DND-41 (cell line): ENCODE measurements at regions not wholly inside any gene's neighbourhood (a gene's known extent, or its start where the extent isn't known, plus 50 kb on each side); places are given as distances from the start of the nearest gene placed in this dataset.

ENCODE experiments used
- ATAC-seq: fragments of 200-7000 bp; cut with Tn5 transposase; 3 replicates; pipeline ENCODE4 v1.9.1; 2021; ENCODE audit warnings: low read depth; ENCODE audit not compliant: insufficient read depth
- DNase-seq: peaks from one replicate; pipeline ENCODE4 v3.0.0-alpha.2; 2020
- H2AFZ ChIP-seq: 2 replicates; pipeline ENCODE4 v1.6.0; 2012; ENCODE audit warnings: low read depth, low read length
- H3K27ac ChIP-seq: 2 replicates; pipeline ENCODE4 v1.5.1; 2012; ENCODE audit warnings: low read length, inconsistent platforms
- H3K27me3 ChIP-seq: fragments of 200-600 bp; sonication (generic); 2 replicates; pipeline ENCODE4 v1.6.0; 2012; ENCODE audit warnings: low read length, mild to moderate bottlenecking, inconsistent platforms; ENCODE audit not compliant: insufficient read depth, poor library complexity
- H3K36me3 ChIP-seq: 2 replicates; pipeline ENCODE4 v1.5.1; 2012; ENCODE audit warnings: low read length, inconsistent platforms; ENCODE audit not compliant: insufficient read depth
- H3K4me1 ChIP-seq: 2 replicates; pipeline ENCODE4 v1.5.1; 2012; ENCODE audit warnings: mild to moderate bottlenecking, low read length; ENCODE audit not compliant: insufficient read depth
- H3K4me2 ChIP-seq: 2 replicates; pipeline ENCODE4 v1.6.0; 2012; ENCODE audit warnings: mild to moderate bottlenecking, moderate library complexity, low read length, inconsistent platforms; ENCODE audit not compliant: insufficient read depth
- H3K4me3 ChIP-seq, 2 experiments: fragments of 200-600 bp in 1 of 2; shearing (Covaris generic) in 1 of 2; 2 replicates each; pipeline ENCODE4 v1.5.1; 2012 to 2016; ENCODE audit warnings: inconsistent platforms in 2 of 2, low read length in 2 of 2, mild to moderate bottlenecking in 2 of 2, low read depth in 1 of 2, moderate library complexity in 1 of 2
- H3K79me2 ChIP-seq: 2 replicates; pipeline ENCODE4 v1.6.0; 2012; ENCODE audit warnings: low read length, inconsistent platforms; ENCODE audit not compliant: insufficient read depth
- H3K9ac ChIP-seq: 2 replicates; pipeline ENCODE4 v1.6.0; 2012; ENCODE audit warnings: low read depth, mild to moderate bottlenecking, inconsistent platforms, low read length, moderate library complexity
- H3K9me3 ChIP-seq: 2 replicates; pipeline ENCODE4 v1.5.1; 2012; ENCODE audit warnings: low read length, moderate library complexity, mild to moderate bottlenecking, inconsistent platforms; ENCODE audit not compliant: insufficient read depth, severe bottlenecking
- H4K20me1 ChIP-seq: 2 replicates; pipeline ENCODE4 v1.6.0; 2012; ENCODE audit warnings: low read length; ENCODE audit not compliant: insufficient read depth
- EZH2 ChIP-seq: IDR thresholded peaks from 3 replicates; pipeline ENCODE4 v1.6.1; 2012; ENCODE audit warnings: borderline replicate concordance, low read depth, mild to moderate bottlenecking, moderate library complexity, low read length, inconsistent platforms; ENCODE audit not compliant: severe bottlenecking
- TF ChIP-seq, protein P1 (sequence below): IDR thresholded peaks from 2 replicates; pipeline ENCODE4 v1.5.1; 2012; ENCODE audit warnings: borderline replicate concordance, low read length, moderate library complexity, mild to moderate bottlenecking; ENCODE audit not compliant: poor library complexity, severe bottlenecking; ENCODE audit errors: extremely low read depth

DNA sequence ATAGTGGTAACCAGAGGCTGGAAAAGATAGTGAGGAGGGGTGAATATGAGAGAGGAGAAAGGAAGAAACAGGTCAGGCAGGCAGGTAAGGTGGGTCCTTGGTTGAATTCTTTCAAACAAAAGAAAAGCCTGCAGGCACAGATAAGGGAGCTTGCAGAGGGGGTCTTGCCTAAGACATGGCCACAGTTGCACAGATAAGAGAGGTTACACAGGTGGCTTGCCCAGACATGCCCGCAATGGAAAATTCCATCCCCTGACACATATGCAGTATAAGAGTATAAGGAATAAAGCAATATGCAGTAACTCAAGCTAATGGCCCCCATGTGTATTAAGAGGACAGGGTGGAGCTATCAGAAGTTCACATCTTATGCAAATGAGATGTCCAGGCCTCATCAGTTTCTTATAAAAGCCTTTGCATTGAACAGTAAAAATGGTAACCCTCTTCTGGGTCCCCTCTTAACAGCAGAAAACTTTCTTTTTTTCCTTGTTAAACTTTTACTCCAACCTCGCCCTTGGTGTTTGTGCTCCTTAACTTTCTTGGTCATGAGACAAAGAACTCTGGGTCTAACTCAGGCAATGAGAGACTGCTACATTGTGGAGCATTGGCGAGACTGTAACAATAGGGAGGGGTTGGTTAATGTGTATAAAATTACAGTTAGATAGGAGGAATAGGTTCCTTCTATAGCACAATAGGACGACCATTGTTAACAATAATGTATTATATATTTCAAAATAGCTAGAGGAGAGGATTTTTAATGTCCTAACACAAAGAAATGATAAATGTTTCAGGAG, 764.6 kb downstream of the TSN start:
- Histone ChIP-seq H4K20me1 (no peaks in the 10 kb centered on the region), H3K27ac (no peak overlapping the region), H3K9me3 (no peaks in the 10 kb centered on the region), H3K27me3 (no peaks in the 10 kb centered on the region), H3K4me1 (no peaks in the 10 kb centered on the region), H3K4me3 (no peak overlapping the region), H3K79me2 (no peaks in the 10 kb centered on the region), H3K36me3 (no peaks in the 10 kb centered on the region), H2AFZ (no peak overlapping the region), H3K4me2 (no peak overlapping the region), H3K9ac (no peak overlapping the region)
- DNase-seq (no peak), ATAC-seq (no peak)
- no peak for TF ChIP-seq EZH2
- TF ChIP-seq, protein P1, sequence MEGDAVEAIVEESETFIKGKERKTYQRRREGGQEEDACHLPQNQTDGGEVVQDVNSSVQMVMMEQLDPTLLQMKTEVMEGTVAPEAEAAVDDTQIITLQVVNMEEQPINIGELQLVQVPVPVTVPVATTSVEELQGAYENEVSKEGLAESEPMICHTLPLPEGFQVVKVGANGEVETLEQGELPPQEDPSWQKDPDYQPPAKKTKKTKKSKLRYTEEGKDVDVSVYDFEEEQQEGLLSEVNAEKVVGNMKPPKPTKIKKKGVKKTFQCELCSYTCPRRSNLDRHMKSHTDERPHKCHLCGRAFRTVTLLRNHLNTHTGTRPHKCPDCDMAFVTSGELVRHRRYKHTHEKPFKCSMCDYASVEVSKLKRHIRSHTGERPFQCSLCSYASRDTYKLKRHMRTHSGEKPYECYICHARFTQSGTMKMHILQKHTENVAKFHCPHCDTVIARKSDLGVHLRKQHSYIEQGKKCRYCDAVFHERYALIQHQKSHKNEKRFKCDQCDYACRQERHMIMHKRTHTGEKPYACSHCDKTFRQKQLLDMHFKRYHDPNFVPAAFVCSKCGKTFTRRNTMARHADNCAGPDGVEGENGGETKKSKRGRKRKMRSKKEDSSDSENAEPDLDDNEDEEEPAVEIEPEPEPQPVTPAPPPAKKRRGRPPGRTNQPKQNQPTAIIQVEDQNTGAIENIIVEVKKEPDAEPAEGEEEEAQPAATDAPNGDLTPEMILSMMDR = no peak

DNA sequence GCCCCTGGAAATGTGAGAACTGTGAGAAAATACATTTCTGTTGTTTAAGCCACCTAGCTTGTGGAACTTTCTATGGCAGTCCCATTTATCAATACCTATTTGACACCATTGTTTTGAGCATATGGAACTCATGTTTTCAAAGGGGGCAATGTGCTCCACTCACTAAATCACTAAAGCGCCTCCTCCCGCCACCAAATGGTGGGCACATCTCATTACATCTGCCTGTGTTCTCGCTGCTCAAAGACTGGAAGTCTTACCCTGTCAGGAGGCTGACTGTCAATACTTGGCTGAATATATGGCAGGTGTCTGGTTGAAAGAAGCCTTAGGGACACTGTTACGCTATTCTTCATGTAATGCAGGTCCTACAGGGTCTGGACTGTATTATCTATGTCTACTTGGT, 767.7 kb downstream of the TSN start:
- Histone ChIP-seq H3K9ac (no peak overlapping the region), H3K4me2 (no peak overlapping the region), H3K27ac (no peak overlapping the region), H4K20me1 (no peaks in the 10 kb centered on the region), H3K79me2 (no peaks in the 10 kb centered on the region), H3K9me3 (no peaks in the 10 kb centered on the region), H3K36me3 (no peaks in the 10 kb centered on the region), H3K4me1 (no peaks in the 10 kb centered on the region), H3K27me3 (no peaks in the 10 kb centered on the region), H3K4me3 (no peak overlapping the region), H2AFZ (no peak overlapping the region)
- no peak for ATAC-seq
- no peak for DNase-seq
- no peak for TF ChIP-seq EZH2
- TF ChIP-seq, protein P1 = no peak

DNA sequence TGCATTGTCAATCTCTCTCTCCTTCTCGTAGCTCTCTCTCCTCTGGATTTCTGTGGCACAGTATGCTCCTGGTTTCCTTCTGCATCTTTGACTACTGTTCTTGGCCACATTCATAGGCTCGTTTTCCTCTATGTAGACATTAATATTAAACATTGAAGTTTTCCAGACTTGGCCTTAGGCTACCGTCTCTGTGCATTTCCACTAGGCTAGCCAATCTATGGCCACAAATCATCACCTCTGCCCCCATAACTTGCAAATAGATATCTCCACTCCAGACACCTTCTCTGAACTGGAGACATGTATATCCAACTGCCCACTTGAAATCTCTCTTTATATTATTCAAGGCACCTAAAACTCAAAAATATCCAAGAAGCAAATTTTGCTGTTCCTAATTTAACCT, 768.5 kb downstream of the TSN start:
- H2AFZ ChIP-seq = no peak overlapping the region
- no peak overlapping the region for H3K27ac ChIP-seq
- H3K9ac ChIP-seq = no peak overlapping the region
- TF ChIP-seq, protein P1 = no peak
- no peak for TF ChIP-seq EZH2
- DNase-seq (no peak), ATAC-seq (no peak)
- H3K4me2 ChIP-seq = no peak overlapping the region
- no peaks in the 10 kb centered on the region for H3K27me3 ChIP-seq
- H3K36me3 ChIP-seq = no peaks in the 10 kb centered on the region
- no peaks in the 10 kb centered on the region for H3K9me3 ChIP-seq
- H3K4me1 ChIP-seq = no peaks in the 10 kb centered on the region
- H4K20me1 ChIP-seq = no peaks in the 10 kb centered on the region
- no peaks in the 10 kb centered on the region for H3K79me2 ChIP-seq
- no peak overlapping the region for H3K4me3 ChIP-seq

DNA sequence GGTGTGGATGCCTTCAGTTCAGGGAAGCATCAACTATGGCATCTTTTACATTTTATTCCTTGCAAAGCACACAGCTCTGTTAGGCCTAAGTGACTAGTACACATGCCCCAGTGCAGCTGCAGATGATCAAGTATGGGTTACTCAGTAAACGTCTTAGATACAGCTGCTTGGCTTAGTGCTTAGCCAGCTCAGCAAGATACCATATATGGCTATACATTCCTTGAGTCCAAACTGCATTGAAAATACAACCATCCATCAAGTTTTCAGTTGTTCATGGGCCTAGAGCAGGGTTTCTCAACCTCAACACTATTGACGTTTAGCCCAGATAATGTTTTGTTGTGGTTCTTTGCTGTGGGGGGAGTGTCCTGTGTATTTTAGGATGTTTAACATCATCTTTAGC, 769.9 kb downstream of the TSN start:
- no peaks in the 10 kb centered on the region for H3K4me1 ChIP-seq
- H3K9me3 ChIP-seq = no peaks in the 10 kb centered on the region
- TF ChIP-seq EZH2 = no peak
- TF ChIP-seq, protein P1 = no peak
- no peak overlapping the region for H3K9ac ChIP-seq
- no peaks in the 10 kb centered on the region for H3K27me3 ChIP-seq
- ATAC-seq (no peak), DNase-seq (no peak)
- no peaks in the 10 kb centered on the region for H4K20me1 ChIP-seq
- H3K27ac ChIP-seq = no peak overlapping the region
- H3K4me3 ChIP-seq = no peak overlapping the region
- no peaks in the 10 kb centered on the region for H3K79me2 ChIP-seq
- no peaks in the 10 kb centered on the region for H3K36me3 ChIP-seq
- H3K4me2 ChIP-seq = no peak overlapping the region
- no peak overlapping the region for H2AFZ ChIP-seq
